Fibroblast of the conjunctiva (primary cell): ENCODE measurements at regions not wholly inside any gene's neighbourhood (a gene's known extent, or its start where the extent isn't known, plus 50 kb on each side); places are given as distances from the start of the nearest gene placed in this dataset.

Experiments
- DNase-seq: peaks from one replicate; pipeline ENCODE4 v3.0.0-alpha.2; 2010; ENCODE audit warnings: low read depth

DNA sequence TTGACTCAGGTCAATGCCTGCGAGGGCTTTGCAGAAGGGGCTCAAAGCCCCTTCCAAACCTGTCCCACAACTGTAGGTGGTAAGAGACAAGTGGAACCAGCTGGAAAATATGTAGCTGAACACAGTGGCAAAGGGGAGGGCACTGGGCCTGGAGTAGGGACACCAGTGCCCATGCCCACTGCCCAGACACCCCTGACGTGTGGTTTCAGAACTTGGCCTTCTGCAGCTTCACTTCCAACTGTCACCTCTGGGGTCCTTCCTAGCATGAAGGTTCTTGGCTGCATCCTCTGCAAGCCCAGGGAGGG is 233.1 kb upstream of the IRX1 start:
- no peak for DNase-seq

DNA sequence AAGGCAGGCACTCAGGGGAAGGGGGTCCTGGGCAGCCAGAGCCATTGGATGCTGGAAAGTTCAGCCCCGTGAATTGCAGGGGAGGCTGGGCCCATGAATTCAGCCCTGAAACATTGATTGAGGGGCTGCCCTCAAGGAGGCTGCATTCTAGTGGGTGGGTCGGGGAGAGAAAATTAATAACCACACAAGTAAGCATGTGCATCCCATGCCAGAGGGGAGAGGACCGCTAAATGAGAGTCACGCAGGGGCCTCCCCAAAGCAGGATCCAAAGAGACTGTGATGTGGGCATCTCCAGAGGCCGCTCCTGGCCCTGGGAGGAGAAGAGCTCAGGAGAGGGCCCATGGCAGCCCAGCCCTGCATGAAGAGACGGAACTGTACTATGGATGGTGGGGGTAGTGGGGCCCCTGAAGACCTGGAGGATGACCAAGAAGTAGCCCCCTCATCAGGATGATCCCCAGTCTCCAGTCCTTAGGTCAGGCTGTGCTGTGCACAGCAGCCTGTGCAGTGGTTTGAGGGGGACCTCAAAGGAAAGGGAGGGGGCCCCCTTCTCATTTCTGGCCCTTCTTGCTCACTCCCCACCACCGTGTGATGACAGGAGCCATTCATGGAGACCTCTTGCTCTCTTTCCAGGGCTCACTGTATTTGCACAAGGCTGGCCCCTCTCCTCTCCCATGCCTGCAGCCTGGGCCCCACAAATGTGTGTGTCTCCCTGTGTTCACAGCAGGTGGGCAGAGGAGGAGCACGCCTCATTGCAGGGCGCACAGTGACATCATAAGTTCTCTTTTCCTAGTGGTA is 233.6 kb upstream of the IRX1 start:
- no peak for DNase-seq

DNA sequence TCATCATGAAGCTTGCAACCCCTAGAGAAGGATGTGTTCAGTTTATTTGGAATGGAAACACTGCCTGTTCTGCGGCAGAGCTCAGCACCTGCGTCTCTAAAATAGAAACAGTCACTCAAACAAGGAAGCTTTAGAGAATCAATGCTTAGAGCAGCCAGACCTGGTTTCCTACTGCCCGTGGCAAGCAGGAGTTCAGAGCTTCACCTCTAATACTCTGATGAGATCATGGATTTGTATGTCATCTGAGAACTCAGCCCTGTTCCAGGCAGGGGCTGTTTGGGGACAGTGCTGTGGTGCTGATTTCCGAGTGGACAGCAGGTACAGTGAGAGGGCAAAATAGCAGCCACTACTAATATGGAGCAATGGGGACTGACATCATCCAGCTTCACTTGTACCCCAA is 236.0 kb upstream of the IRX1 start:
- DNase-seq: no peak

DNA sequence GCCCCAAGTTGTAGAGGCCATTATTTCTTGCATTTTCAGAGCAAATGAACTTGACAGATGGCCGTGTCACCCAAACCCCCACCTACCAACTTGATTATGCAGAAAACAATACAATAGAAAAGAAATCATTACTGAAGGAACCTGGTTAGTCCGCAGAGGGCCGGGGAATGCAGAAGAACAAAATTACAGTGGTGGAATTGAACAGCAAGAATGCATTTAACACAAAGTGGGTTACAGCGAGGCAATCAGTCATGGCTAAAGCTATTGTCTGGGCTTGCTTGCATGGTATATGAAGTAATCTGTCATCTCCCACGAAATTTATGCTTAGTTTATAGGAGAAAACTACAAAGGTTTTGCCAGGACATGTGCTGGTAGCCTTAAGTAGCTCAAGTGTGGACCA is 238.3 kb upstream of the IRX1 start:
- no peak for DNase-seq

DNA sequence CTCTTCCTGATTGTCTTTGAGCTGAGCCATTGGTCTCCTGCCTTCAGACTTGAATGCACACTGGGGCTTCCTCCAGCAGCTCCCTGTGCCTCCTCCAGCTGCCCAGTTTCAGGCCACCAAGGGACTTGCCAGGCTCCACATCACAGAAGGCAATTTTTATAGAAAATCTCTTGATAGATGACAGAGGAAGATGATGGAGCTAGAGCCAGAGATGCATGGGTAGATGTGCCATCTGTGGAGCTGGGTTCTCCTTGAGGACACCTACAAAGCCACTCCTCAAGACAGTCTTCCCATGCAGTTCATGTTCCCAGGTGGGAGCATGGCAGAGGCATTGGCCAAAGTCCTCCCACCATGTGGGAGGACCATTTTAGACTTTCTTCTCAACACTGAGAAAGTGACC is 239.6 kb upstream of the IRX1 start:
- no peak for DNase-seq

DNA sequence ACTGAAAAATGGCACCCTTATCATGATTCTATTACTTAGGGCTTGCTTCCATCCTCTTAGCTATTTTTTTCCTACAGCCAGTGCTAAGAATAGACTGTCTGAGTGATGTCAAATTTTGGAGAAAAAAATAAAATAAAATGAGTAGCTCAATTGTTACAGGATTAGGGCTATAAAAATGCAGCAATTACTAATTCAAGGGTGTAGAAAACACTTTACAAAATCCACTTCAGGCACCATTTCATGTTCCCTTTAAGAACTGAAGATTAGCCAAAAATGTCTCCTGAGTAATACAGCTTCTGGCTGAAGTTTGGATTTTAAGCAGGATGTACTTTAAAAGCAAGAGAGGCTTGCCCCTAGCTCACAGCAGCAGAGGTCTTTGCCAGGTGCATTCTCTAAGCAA is 240.5 kb upstream of the IRX1 start:
- no peak for DNase-seq

DNA sequence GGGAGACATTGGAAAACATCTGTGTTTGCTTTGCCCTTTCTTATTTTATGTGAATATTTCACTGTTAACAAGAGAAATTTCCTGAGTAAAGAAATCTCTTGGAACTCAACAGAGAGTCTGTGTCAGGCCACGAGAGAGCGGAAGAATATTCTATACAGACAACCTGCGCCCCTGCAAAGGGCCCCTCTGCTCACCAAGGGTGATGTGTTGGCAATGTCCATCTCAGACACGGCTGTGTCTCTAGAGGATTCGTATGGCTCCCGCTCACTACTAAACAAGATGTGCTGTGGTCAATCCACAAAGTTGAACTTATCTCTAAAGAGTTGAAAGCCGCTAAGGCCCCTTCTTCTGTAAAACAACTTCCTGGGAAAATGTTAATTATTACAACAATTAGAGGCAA is 241.0 kb upstream of the IRX1 start:
- no peak for DNase-seq

DNA sequence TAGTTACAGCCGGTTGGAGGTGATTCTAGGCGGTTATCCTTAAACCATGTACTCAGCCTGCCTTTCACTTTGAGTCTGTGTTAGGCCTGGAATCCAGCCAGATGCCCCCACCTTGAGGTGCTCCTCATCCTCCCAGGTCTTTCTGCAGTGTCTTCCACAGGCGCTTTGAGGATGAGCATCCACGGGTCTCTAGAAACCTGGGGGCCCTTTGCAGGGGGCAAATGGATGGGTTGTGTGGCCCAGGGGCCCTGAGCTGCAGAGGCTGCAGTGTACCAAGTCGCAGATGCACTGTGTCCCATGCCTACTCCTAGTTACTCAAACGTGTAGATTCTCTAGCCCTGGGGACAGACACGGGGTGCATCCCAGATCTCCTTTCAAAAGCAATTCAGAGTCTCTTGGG is 242.1 kb upstream of the IRX1 start:
- DNase-seq: no peak

DNA sequence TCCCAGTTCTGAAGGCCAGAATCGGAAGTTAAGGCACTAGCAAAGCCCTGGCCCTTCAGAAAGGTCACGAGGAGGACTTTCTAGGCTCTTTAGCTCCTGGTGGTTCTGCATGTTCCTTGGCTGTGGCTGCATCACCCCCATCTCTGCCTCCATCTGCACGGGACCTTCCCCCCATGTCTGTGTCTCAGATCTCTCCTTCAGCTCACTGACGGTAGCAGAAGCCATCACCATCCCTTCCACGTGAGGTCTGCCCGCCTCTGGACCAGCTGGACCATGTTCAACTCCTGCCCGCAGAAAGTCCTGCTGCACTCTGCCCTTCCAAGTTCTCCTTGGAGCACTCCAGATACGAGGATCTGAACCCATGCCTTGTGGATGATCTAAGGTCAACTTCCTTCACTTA is 242.9 kb upstream of the IRX1 start:
- no peak for DNase-seq

DNA sequence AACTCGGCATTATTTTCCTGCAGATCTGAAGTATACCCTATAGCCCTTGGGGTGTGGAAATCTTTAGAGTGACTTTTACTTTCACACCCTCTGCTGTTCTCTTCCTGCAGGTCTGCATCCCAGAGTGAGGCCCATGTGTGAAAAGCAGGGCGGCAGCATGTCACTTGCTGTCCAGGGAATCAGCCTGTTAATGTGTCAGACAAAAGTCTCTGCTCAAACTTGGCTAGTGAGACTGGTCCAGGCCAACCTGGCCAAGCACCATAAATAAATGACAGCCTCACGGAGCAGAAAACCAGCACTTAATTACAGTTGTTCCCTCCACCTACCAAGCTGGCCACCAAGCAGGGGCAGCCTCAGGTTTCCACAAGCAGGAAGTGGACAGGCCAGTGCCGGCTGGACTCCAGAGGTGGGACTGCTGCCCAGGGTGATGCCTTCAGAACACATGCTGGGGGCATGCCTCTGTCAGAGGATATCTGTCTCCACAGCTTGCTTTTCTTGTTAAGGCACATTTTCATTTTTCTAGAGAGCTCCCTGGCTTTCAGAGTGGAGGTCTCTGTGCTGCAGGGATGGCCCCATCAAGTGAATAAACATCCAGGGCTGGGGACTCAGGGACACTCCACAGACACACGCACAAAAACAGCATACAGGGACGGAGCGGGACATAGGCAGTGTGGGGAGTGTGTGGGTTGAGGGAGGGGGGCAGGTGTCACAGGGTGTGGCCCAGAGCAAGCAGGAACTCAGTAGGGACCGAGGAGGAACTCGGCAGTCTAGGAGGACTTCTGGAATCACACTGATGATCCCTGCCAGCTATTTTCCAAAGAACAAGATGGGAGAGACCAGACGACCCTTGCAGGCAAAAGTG is 243.8 kb upstream of the IRX1 start:
- DNase-seq: no peak

DNA sequence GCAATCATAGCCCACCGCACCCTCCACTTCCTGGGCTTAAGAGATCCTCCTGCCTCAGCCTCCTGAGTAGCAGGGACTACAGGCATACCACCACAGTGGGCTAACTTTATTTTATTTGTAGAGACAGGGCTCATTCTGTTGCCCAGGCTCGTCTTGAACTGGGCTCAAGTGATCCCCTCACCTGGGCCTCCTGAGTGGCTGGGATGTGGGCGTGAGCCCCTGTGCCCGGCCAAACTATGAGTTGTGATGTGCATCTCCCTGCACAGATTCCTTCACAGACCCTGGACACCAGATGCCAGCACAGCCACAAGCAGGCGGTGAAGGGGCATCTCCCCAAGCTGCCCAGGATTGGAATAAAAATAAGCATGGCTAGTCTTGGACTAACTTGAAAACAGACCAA is 244.9 kb upstream of the IRX1 start:
- DNase-seq: no peak

DNA sequence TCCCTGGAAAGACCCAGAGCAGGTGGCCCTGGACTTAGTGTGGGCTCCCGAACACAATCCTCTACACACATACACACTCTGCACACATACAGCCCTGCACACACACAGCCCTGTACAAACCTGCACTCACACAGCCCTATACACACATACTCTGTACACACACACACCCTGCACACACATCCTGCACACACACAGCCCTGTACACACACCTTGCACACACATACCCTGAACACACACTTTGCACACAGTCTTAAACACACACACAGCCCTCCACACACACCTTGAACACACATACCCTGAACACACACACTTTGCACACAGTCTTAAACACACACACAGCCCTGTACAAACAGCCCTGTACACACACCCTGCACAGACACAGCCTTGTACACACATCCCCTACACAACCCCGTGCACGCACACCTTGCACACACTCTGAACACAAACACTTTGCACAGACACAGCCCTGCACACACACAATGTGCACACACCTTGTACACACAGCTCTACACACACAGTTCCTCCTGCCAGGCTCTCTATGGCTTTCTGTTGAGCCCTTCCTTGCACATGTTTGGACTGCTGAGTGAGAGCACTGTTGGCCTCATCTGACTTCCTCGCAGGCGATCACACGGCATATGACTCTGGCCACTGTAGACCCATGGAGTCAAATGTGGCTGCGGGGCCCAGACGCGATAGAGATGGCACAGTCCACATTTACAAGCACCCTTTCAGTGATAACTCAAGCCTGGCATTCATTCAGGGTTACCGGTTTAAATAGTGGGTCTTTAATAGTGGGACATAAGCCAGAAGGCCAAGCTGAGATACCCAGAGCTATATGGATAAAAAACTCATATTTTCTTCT is 245.7 kb upstream of the IRX1 start:
- DNase-seq: no peak

DNA sequence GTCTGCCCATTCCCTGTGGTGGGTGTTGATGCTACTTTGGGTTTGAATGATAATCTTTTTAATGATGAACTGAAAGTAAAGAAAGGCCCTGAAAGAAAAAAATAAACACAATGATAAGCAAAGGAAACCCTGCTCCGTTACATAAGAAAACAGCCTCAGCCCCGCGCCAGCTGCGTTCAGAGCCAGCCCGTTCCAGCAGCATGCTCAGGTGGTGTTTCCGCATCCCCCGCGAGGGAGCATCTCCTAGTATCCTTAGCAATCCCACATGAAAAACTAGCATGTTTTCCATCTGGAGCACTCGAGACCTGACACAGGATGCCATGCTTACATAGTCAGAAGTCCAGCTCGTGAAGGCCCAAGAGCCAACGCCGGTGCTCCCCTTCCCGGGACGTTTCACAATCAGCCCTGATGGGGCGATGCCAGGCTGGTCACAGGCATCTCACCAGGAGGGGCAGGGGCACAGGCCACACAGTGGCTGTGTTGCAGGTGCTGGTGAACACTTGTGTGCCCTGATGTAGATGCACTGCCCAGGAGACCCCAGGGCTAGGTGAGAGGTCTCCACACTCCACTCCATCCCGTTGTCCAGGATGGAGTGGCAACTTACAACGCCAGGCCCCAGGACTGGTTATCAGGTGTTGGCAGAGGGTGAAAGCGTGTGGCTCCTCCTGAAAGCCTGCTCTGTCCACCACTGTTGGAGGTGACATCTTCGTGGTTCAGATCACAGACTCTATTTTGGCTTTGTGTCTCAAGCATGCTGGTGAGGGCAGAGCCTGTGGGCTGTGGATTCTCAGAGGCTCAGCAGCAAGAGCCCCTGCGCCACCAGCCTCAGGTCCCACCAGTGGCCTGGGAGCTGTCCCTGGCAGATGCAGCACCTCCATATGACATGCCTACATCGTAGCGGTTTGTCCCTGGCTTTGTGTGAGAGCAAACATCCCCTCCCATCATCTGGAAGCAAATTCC is 246.8 kb upstream of the IRX1 start:
- no peak for DNase-seq

DNA sequence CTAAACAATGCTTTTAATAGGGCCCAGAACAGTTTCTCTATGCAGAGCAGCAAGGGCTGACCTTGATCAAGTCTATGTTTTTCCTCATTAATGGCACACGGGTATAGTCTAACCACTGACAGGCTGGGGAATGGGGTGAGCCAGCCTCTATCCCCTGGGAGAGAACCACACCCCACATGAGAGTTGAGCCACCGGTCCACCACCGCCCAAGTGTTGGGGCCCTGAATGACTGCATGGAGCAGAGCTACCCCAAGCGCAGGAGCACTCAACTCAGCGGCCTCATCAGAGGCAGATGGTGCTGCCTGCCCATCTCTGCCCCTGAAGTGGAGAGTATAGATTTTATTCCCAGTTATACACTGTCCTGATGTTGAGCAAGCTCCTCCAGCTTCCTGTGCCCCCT is 247.9 kb upstream of the IRX1 start:
- no peak for DNase-seq

DNA sequence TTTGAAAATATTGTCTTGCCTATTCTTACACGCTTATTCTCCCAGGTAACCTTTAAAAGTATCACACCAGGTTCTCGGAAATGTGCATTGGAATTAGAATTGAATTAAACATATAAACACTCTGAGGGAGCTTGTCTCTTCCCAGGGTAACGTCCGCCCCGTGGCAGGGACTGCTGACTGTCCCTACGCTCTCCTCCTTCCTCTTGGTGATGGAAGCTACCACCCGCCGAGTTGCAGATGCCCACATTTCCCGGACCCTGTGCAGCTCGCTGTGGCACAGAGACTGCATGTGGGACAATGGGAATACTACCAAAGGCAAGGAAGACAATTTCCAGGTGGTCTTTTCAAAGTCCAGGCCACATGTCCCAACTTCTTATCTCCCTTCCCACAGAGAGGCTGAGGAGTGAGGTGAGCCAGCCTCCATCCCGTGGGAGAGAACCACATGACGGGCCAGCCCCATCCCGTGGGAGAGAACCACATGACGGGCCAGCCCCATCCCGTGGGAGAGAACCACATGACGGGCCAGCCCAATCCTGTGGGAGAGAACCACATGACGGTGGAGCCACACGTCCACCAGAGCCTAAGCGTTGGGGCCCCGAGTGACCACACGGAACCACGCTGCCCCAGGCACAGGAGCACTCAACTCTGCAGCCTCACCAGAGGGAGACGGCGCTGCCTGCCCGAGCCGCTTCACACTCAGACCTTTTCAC is 249.4 kb upstream of the IRX1 start:
- no peak for DNase-seq

DNA sequence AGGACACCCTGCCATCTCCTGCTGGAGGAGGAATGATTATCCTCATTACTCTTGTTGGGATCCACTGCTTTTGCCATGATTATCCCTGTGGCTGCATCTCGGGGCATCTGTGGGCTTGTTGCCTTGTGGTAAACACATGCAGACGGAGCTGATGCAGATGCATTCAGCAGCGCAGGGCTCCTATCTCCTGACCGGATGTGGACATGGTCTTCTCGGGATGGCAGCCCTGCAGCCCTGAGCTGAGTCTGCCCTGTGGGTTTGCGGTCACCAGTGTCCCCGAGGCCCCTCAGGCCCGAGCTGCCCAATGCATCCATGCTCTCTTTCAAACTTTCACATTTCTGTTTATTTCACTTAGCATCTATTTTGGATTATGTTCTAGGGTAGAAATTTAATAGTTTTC is 250.4 kb upstream of the IRX1 start:
- no peak for DNase-seq

DNA sequence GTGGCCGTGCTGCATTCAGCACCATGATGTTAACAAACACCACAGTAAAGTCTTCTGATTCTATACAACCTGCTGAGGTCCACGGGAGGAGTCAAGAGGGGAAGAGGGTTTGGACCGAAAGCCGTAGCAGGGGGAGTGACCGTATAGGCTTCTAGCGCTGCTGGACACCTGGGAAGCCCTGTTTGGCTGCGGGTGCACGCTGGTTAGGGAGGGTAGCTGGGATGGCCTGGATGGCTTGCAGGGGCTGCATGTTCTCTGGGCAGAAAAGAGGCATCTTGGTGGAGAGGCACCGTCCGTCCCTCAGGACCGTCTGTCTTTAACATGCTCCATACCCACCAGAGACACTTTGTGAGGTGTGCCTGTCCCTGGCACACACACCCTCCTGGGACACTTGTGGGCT is 251.0 kb upstream of the IRX1 start:
- DNase-seq: no peak

DNA sequence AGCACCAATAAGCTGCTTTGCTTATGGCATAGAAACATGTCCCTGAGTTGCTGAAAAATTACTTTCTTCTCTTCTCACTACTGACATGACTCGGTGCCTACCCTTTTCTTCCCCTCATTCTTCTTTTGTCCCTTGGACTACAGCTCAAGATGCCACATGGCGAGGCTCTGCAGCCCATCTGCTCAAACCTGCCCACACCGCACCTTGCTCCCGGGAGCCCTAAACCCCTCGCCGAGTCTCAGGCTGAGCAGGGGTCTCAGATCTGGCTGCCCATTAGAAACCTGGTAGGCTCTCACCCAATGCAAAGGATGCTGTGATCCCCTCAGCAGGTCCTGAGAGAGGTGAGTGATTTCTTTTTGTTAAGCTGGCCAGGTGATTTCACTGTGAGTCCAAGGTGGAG is 251.7 kb upstream of the IRX1 start:
- no peak for DNase-seq

DNA sequence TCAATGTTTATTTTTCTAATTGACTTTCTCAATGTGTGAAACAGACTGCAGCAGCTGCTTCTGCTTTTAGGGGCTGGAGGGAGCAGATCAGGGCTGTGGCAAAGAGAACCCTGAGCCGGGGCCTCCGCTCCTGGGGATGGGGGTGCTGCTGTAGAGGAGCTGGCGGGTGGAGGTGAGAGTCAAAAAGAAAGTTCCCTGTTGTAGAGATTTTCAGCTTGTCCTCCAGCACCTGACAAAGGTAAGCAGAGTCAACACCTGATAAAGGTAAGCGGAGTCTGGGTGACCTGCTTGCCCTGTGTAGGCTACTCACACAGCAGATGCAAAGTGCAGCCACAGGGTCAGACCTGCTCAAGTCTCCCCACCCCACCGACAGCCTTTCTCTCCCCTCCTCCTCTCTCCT is 252.4 kb upstream of the IRX1 start:
- no peak for DNase-seq

DNA sequence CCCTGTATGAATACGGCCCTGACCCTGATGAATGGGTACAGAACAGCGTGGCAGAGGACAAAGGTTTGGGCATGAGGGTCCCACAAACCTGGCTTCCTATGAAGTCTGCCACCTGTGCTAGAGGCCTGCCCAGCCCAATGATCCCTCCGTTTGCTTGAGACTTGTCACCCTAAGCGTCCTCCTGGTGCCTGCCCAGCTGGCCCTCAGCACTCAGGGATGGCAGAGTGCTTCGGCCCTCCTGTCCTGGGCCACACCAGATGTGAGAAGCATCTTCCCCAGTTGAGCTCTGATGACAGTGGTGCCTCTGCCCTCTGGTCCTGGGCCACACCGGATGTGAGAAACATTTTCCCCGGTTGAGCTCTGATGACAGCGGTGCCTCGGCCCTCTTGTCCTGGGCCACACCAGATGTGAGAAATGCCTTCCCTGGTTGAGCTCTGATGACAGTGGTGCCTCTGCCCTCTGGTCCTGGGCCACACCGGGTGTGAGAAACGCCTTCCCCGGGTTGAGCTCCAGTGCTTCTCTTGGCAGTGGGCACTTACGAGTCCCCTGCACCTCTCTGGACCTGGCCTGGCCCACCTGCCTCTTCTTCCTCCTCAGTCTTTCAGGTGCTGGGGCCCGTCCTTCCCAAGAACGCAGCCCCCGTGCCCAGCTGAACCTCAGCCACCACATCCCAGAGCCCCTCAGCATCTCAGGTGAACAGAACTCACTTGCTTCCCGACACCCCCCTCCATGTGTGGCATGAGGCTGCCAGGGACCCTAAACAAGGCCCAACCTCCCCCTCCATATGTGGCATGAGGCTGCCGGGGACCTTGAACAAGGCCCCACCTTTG is 253.1 kb upstream of the IRX1 start:
- DNase-seq: no peak
